ENCODE measurements at regions not wholly inside any gene's neighbourhood (a gene's known extent, or its start where the extent isn't known, plus 50 kb on each side); places are given as distances from the start of the nearest gene placed in this dataset.
"Not testable (repeated sequence)": the region's sequence is repeated elsewhere in the genome, so short reads cannot be mapped to it uniquely, and the experiment has no call there.

GRCh38 chr5:19002111-19002510 lies 985.9 kb downstream of the CDH18 start:
- intact Hi-C loops (cut with micrococcal nuclease): no loop called here

DNA sequence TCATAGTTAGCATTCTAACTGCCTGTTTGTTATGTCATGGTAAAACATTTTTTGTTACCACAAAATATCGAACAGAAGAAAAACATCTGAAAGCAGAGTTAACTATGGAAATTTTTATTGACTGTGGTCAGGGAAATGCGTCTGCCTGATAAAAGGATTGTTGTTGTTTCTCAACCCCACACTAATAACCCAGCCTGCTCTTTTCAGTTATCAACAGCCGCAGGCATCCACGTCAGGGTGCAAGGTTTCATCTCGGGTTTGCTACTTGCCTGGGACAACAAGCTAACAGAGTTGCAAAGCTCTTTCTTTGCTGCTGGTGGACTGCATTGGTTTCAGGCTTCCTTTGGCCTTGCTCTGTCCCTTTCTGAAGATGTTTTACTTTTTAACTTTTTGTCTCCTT lies 969.2 kb downstream of the CDH18 start:
- intact Hi-C loops (cut with micrococcal nuclease): no loop called here

- intact Hi-C loops (cut with micrococcal nuclease): no loop called here
Observed at GRCh38 chr5:19031491-19031890, 956.5 kb downstream of the CDH18 start.

GRCh38 chr5:19035816-19036215 lies 952.2 kb downstream of the CDH18 start:
- intact Hi-C loops (cut with micrococcal nuclease): no loop called here

DNA sequence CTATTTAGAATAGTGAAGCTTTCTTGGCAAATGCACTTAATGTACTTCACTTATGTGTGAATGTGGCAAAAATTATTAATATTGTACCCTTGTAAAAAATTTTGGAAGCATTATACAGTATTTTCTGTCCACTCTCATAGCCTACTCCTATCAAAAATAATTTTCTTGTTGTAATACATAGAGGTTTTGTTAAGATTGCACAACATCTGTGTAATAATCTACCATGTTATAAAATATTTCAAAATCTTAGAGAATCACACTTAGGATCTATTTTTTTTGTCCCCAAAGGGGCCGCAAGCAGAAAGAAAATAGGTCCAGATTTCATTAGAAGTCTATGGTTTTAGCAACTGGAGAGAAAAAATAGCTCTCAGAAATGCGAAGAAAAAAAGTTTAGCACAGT lies 945.9 kb downstream of the CDH18 start:
- intact Hi-C loops (cut with micrococcal nuclease): no loop called here

- intact Hi-C loops (cut with micrococcal nuclease): no loop called here
Observed at GRCh38 chr5:19044311-19044710, 943.7 kb downstream of the CDH18 start.

- intact Hi-C loops (cut with micrococcal nuclease): no loop called here
Observed at GRCh38 chr5:19044931-19045695, 942.9 kb downstream of the CDH18 start.

GRCh38 chr5:19047277-19047676 lies 940.7 kb downstream of the CDH18 start:
- intact Hi-C loops (cut with micrococcal nuclease): no loop called here

GRCh38 chr5:19048726-19049125 lies 939.3 kb downstream of the CDH18 start:
- intact Hi-C loops (cut with micrococcal nuclease): no loop called here

DNA sequence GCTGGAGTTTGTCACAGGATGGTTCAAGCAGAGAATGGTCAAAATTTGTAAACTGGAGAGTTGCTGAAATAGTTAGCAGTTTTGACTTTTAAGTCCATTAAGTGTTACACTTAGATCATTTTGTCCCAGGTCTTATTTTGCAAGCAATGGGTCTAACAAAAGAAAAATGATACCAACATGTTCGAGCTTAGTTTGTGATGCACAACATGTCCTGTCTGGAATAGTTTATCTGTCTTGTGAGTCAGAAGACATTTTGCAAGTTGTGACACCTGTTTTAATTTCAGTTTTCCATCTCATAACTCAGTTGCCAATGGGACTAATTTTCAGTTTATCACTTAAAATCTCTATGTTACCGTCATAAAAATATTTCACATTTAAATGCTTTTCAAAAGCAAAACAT lies 929.8 kb downstream of the CDH18 start:
- intact Hi-C loops (cut with micrococcal nuclease): no loop called here

DNA sequence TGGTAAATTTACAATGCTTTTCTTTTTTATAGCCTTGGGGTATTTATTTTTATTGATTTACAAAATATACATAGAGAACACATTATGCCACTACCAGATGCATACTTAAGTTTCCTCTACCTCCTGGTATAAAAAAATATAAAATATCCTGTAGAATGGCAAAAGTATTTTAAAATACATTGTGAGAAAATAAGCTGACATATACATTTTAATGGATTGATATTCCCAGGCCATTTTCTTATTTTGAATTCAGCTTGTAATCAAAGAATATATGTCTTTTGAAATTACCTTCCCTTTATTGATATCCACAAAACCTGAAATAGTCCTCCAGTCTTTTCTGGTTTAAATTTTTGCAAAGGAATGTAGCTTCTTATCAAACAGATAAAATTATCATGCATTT lies 923.9 kb downstream of the CDH18 start:
- intact Hi-C loops (cut with micrococcal nuclease): no loop called here

GRCh38 chr5:19067741-19068140 lies 920.3 kb downstream of the CDH18 start:
- intact Hi-C loops (cut with micrococcal nuclease): no loop called here

DNA sequence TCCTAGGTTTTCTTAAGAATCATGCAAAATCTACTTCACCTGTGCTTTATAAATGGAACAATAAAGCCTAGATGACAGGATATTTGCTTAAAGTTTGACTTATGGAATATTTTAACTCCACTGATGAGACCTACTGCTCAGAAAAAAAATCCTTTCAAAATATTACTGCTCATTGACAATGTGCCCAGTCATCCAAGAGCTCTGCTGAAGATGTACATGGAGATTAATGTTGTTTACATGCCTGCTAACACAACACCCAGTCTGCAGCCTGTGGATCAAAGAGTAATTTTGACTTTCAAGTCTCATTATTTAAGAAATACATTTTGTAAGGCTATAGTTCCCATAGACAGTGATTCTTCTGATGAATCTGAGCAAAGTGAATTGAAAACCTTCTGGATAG lies 889.6 kb downstream of the CDH18 start:
- intact Hi-C loops (cut with micrococcal nuclease): no loop called here

DNA sequence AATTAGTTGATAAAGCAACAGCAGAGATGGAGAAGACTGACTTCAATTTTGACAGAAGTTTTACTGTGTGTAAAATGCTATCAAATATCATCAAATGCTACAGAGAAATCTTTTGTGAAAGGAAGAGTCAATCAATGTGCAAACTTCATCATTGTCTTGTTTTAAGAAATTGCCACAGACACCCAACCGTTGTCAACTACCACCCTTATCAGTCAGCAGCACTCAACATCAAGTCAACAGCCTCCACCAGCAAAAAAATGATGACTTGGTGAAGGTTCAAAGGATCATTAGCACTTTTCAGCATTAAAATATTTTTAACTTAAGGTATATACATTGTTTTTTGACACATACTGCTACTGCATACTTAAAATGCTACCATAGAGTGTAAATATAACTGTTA lies 888.8 kb downstream of the CDH18 start:
- intact Hi-C loops (cut with micrococcal nuclease): no loop called here

- intact Hi-C loops (cut with micrococcal nuclease): no loop called here
Observed at GRCh38 chr5:19104948-19105347, 883.1 kb downstream of the CDH18 start.

DNA sequence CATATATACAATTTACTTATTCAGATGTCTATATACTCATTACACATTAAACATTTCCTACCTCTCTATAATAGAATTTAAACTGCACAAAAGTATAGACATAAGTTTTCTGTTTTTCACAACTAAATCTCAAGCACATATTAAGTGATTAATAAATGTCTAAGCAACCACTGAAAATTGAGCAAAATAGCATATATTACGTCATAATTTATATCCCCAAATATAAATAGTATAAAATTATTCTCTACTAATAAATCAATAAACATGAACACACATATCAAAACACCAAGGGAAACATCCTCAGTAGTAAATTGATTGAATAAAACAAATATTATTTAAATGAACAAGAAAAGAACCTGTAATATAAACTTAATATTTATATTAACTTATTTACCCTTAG lies 865.1 kb downstream of the CDH18 start:
- intact Hi-C loops (cut with micrococcal nuclease): no loop called here

DNA sequence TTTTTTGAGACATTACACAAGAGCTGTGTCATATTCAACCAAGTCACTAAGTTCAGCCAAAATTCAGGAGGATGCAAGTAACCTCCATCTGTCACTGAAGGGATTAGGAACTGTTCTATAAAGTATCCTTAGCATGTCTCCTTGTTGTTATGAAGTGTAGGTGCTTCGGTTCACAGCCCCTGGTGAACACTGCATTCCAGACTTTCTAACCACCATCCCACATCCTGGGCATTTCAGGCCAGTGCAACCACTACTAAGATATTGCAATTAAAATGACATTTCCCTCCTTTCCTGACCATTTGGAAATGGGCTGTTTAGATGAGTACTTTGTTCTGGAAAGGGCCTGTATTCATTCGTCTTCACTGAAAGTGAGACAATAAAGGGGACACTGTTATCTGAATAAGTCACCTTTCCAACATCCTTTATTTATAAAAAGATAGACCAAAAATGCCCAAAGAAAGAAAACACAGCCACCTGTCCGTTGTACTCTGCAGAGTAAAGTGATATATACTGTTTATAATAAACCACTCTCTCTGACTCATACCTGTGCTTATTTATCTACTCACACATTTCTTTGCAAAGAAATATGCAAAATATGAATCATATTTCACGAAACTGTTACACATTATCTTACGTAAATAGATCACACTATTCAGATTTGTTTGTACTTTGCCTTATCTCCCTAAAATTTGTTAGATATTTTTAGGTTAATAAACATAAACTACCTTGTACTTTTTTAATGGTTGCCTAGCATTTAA lies 861.9 kb downstream of the CDH18 start:
- intact Hi-C loops (cut with micrococcal nuclease): no loop called here

DNA sequence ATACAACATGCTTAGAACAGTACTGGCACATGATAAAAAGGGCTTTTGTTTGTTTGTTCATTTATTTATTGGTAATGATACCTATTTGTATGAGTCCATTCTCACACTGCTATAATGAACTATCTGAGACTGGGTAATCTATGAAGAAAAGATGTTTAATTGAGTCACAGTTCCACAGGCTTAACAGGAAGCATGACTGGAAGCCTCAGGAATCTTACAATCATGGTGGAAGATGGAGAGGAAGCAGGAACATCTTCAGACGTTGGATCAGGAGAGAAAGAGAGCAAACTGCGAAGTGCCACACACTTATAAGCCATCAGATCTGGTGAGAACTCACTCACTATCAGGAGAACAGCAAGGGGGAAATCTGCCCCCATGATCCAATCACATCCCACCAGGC lies 847.7 kb downstream of the CDH18 start:
- intact Hi-C loops (cut with micrococcal nuclease): no loop called here

- intact Hi-C loops (cut with micrococcal nuclease): not testable (repeated sequence)
Observed at GRCh38 chr5:19141937-19142524, 846.0 kb downstream of the CDH18 start.

GRCh38 chr5:19142713-19143414 lies 845.1 kb downstream of the CDH18 start:
- intact Hi-C loops (cut with micrococcal nuclease): not testable (repeated sequence)

DNA sequence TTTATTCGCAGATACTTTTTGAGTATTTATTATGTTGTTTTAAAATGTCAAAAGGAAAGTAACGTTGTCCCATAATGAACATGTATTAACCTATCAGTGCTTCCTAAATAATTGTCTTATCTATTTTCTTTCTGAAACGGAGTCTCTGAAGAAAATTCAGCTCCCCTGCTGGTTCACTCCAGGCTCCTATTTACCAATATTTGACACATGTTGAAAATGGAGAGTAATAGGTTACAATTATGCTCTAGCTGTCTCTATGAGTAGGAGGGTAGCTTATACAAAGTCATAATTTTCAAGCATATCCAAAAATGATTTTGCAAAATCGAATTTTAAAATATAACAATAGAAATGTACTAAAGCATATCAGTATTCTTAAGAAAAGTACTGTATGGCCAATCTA lies 844.1 kb downstream of the CDH18 start:
- intact Hi-C loops (cut with micrococcal nuclease): no loop called here

DNA sequence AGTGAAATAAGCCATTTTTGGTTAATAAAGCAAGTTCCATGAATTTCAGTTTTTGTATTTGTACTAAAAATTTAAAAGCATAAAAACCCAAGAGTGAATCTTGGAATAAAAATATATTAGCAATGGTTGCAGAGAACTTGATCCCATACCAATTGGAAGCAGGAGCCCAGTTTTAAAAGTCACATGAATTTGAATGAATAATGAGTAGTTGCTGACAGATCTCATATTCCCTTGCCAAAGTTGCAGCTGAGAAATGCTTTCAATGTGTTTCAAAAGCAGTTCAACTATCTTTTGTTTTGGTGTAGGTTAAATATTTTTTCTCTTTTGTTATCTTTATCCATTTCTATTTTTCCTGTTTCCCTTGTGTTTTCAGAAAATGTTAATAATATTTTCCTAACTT lies 818.6 kb downstream of the CDH18 start:
- intact Hi-C loops (cut with micrococcal nuclease): no loop called here
